Endothelial cell of umbilical vein (primary cell): ENCODE measurements at regions not wholly inside any gene's neighbourhood (a gene's known extent, or its start where the extent isn't known, plus 50 kb on each side); places are given as distances from the start of the nearest gene placed in this dataset.

Experiments
- BruUV-seq: library from RNA; stranded (reverse); fragments of 400-500 nt; replicated peaks from 2 replicates; lab custom pipeline; 2021; lab: Mats Ljungman, UMichigan
- CTCF ChIA-PET: fragments of 300-600, 350-600 bp; sonication (Branson Sonifier 250); formaldehyde crosslinking; loops from one replicate; lab custom pipeline; 2021; ENCODE audit warnings: antibody characterized with exemption, inconsistent platforms; lab: Charles Lee
- POLR2A ChIA-PET: fragments of 300-600, 350-600 bp; sonication (Branson Sonifier 250); formaldehyde crosslinking; loops from one replicate; lab custom pipeline; 2021; ENCODE audit warnings: antibody characterized with exemption, inconsistent platforms; lab: Charles Lee
- DNase-seq: peaks from one replicate; pipeline ENCODE4 v3.0.0-alpha.2; 2011; ENCODE audit warnings: low read depth, low spot score
- FAIRE-seq: peaks from 2 replicates; lab custom pipeline; 2011; peaks lifted over from hg19 to GRCh38; lab: Jason Lieb, UNC
- H2AFZ ChIP-seq: 2 replicates; pipeline ENCODE4 v1.6.0; 2012; ENCODE audit warnings: low read depth, low read length, control low read depth, inconsistent platforms
- H3K27ac ChIP-seq: 2 replicates; pipeline ENCODE4 v1.5.1; 2011; ENCODE audit warnings: low read depth, mild to moderate bottlenecking, control low read depth, low read length, moderate library complexity; ENCODE audit not compliant: insufficient read depth
- H3K27me3 ChIP-seq, 2 experiments: 2 replicates each; pipeline versions ENCODE4 v1.6.0 to v1.6.1; 2011; ENCODE audit warnings: low read length in 2 of 2, mixed read lengths in 1 of 2; ENCODE audit not compliant: control insufficient read depth in 2 of 2, insufficient read depth in 2 of 2
- H3K36me3 ChIP-seq, 2 experiments: 2 replicates in 1 of 2; 3 replicates in 1 of 2; pipeline ENCODE4 v1.5.1; 2011; ENCODE audit warnings: low read length in 2 of 2, mild to moderate bottlenecking in 1 of 2, moderate library complexity in 1 of 2; ENCODE audit not compliant: control insufficient read depth in 2 of 2, insufficient read depth in 2 of 2; ENCODE audit errors: extremely low read depth in 1 of 2
- H3K4me1 ChIP-seq: 3 replicates; pipeline ENCODE4 v1.5.1; 2011; ENCODE audit warnings: mild to moderate bottlenecking, low read length; ENCODE audit not compliant: control insufficient read depth, insufficient read depth; ENCODE audit errors: extremely low read depth
- H3K4me2 ChIP-seq: 2 replicates; pipeline ENCODE4 v1.6.1; 2011; ENCODE audit warnings: low read length, control low read depth, mixed read lengths; ENCODE audit not compliant: insufficient read depth
- H3K4me3 ChIP-seq, 3 experiments: fragments of 200-600 bp in 1 of 3; sonication (generic), shearing (Covaris generic) in 1 of 3; replicated peaks in 1 of 3; 2 replicates each; pipeline ENCODE4 v1.5.1; 2011 to 2016; ENCODE audit warnings: control low read depth in 3 of 3, low read length in 3 of 3, mild to moderate bottlenecking in 2 of 3, inconsistent platforms in 1 of 3, low read depth in 1 of 3, moderate library complexity in 1 of 3; ENCODE audit not compliant: insufficient read depth in 1 of 3
- H3K79me2 ChIP-seq: 2 replicates; pipeline ENCODE4 v1.6.0; 2012; ENCODE audit warnings: low read length, inconsistent platforms; ENCODE audit not compliant: control insufficient read depth, insufficient read depth
- H3K9ac ChIP-seq: replicated peaks from 2 replicates; pipeline ENCODE3; 2011; ENCODE audit warnings: low read length, control low read depth; ENCODE audit not compliant: insufficient read depth; ENCODE audit errors: extremely low read depth
- H3K9me1 ChIP-seq: replicated peaks from 3 replicates; pipeline ENCODE4 v1.6.0; 2011; ENCODE audit warnings: mild to moderate bottlenecking, low read length; ENCODE audit not compliant: control insufficient read depth, insufficient read depth; ENCODE audit errors: extremely low read depth
- H3K9me3 ChIP-seq: replicated peaks from 2 replicates; pipeline ENCODE4 v1.5.1; 2012; ENCODE audit warnings: low read length, inconsistent platforms; ENCODE audit not compliant: control insufficient read depth, insufficient read depth
- H4K20me1 ChIP-seq: replicated peaks from 2 replicates; pipeline ENCODE3; 2011; ENCODE audit warnings: mild to moderate bottlenecking, low read length; ENCODE audit not compliant: control insufficient read depth, insufficient read depth; ENCODE audit errors: extremely low read depth
- CTCF ChIP-seq, 2 donors: IDR thresholded peaks; 1 replicate in 1 of 2; 2 replicates in 1 of 2; pipeline ENCODE4 v1.5.1; 2011; ENCODE audit warnings: low read length in 2 of 2, mild to moderate bottlenecking in 2 of 2, moderate library complexity in 2 of 2, control low read depth in 1 of 2, inconsistent platforms in 1 of 2, low read depth in 1 of 2; ENCODE audit not compliant: insufficient read depth in 1 of 2; ENCODE audit errors: extremely low read depth in 1 of 2
- EZH2 ChIP-seq: IDR thresholded peaks from 2 replicates; pipeline ENCODE4 v1.6.1; 2012; ENCODE audit warnings: borderline replicate concordance, low read depth, mild to moderate bottlenecking, moderate library complexity, low read length, inconsistent platforms; ENCODE audit not compliant: severe bottlenecking
- FOS ChIP-seq: IDR thresholded peaks from 2 replicates; pipeline ENCODE4 v1.6.1; 2011; ENCODE audit warnings: mild to moderate bottlenecking, low read length, moderate library complexity, borderline replicate concordance; ENCODE audit not compliant: insufficient read depth
- GATA2 ChIP-seq: IDR thresholded peaks from 2 replicates; pipeline ENCODE4 v1.7.0; 2011; ENCODE audit warnings: low read depth, mild to moderate bottlenecking, moderate library complexity, mixed read lengths, low read length; ENCODE audit not compliant: insufficient read length, insufficient read depth
- JUN ChIP-seq: IDR thresholded peaks from 2 replicates; pipeline ENCODE4 v1.6.1; 2011; ENCODE audit warnings: borderline replicate concordance, low read depth; ENCODE audit not compliant: insufficient read length, insufficient read depth
- MAX ChIP-seq: IDR thresholded peaks from 2 replicates; pipeline ENCODE4 v1.6.1; 2011; ENCODE audit not compliant: insufficient read depth, insufficient read length
- MYC ChIP-seq: IDR thresholded peaks from one replicate; pipeline ENCODE4 v1.6.1; 2011; ENCODE audit warnings: mild to moderate bottlenecking, low read depth, low read length
- POLR2A ChIP-seq: IDR thresholded peaks from 2 replicates; pipeline ENCODE4 v1.6.1; 2012; ENCODE audit warnings: low read depth, mild to moderate bottlenecking, control low read depth, low read length
- POLR2AphosphoS5 ChIP-seq: IDR thresholded peaks from 2 replicates; pipeline ENCODE4 v1.6.1; 2012; ENCODE audit warnings: low read depth, mild to moderate bottlenecking, control low read depth, low read length, moderate library complexity; ENCODE audit not compliant: insufficient read depth
- dilution Hi-C: fragments of 300-500 bp; cut with MboI; formaldehyde crosslinking; loops from one replicate; pipeline ENCODE4 v1.15.0; 2019; ENCODE audit warnings: low sequenced_read_pairs; ENCODE audit not compliant: extremely low pct_ligation_motif_present
- intact Hi-C: fragments of 100-400 bp; cut with micrococcal nuclease; formaldehyde crosslinking; loops from one replicate; pipeline ENCODE4 v1.10.0; 2022

- no peaks in the 10 kb centered on the region for H3K79me2 ChIP-seq
- ChIA-PET CTCF (no interaction called here), POLR2A (no interaction called here)
- BruUV-seq = no TSS peak
- H3K27ac ChIP-seq = no peak overlapping the region
- H2AFZ ChIP-seq = no peak overlapping the region
- intact Hi-C loops = no loop called here
- no peak for DNase-seq
- no peaks in the 10 kb centered on the region for H4K20me1 ChIP-seq
- H3K4me3 ChIP-seq = no peak overlapping the region
- no peak for FAIRE-seq
- no peak for TF ChIP-seq EZH2
- TF ChIP-seq JUN = no peak
- no peak for TF ChIP-seq CTCF (IDR thresholded peaks at IDR 0.05; ENCODE audit: extremely low read depth in 1 of 2, insufficient read depth in 1 of 2, low read depth in 1 of 2, low read length in 2 of 2)
- no peak for TF ChIP-seq FOS
- no peak for TF ChIP-seq GATA2
- TF ChIP-seq MAX = no peak
- no peak for TF ChIP-seq POLR2A
- no peak for TF ChIP-seq MYC
- no peak for TF ChIP-seq POLR2AphosphoS5
- dilution Hi-C loops = no loop called here
- no peak overlapping the region for H3K9ac ChIP-seq
- no peaks in the 10 kb centered on the region for H3K4me1 ChIP-seq
- peaks cover 2% of the 10 kb centered on the region for H3K9me3 ChIP-seq
- H3K36me3 ChIP-seq = no peaks in the 10 kb centered on the region
- no peaks in the 10 kb centered on the region for H3K9me1 ChIP-seq
- H3K27me3 ChIP-seq = no peaks in the 10 kb centered on the region
- no peak overlapping the region for H3K4me2 ChIP-seq
Observed at GRCh38 chr20:54759589-54759988, 284.2 kb downstream of the DOK5 start.
